ENCODE measurements at regions not wholly inside any gene's neighbourhood (a gene's known extent, or its start where the extent isn't known, plus 50 kb on each side); places are given as distances from the start of the nearest gene placed in this dataset.

GRCh38 chrX:15043538-15043937 lies 170.3 kb downstream of the MOSPD2 start (continued):
- no peak for TF ChIP-seq SIN3A (IDR thresholded peaks at IDR 0.05; ENCODE audit: borderline replicate concordance, low read depth, low read length)
- no peak for TF ChIP-seq EED (CRISPR knock-in tag; IDR thresholded peaks at IDR 0.05)
- TF ChIP-seq DMAP1 (CRISPR knock-in tag; IDR thresholded peaks at IDR 0.05) = no peak

- Histone ChIP-seq H3K79me2 (ENCODE audit: insufficient read depth, low read length) (no peaks in the 10 kb centered on the region), H3K4me1 (ENCODE audit: insufficient read depth, low read length) (no peaks in the 10 kb centered on the region), H3K36me3 (replicated peaks in 1 of 2; ENCODE audit: control insufficient read depth in 1 of 2, insufficient read depth in 2 of 2, low read length in 2 of 2) (no peaks in the 10 kb centered on the region), H3K27ac (ENCODE audit: extremely low read length, insufficient read depth, low read length) (no peak overlapping the region), H3K4me2 (ENCODE audit: low read depth, low read length) (no peak overlapping the region), H2AFZ (ENCODE audit: low read length) (no peak overlapping the region), H4K20me1 (ENCODE audit: insufficient read depth, low read length) (no peaks in the 10 kb centered on the region), H3K27me3 (ENCODE audit: control insufficient read depth in 1 of 2, insufficient read depth in 2 of 2, low read length in 2 of 2) (no peaks in the 10 kb centered on the region), H3K9me3 (ENCODE audit: low read length) (no peaks in the 10 kb centered on the region), H3K9ac (ENCODE audit: insufficient read depth, low read depth, low read length) (no peak overlapping the region), H3K4me3 (replicated peaks in 1 of 3; ENCODE audit: insufficient read depth in 1 of 3, low read depth in 2 of 3, low read length in 3 of 3) (no peak overlapping the region)
- ChIA-PET CTCF (ENCODE audit: low intra/inter-chr PET ratio, low total read pairs) (no interaction called here), POLR2A (no interaction called here)
- TF ChIP-seq ZNF430 (CRISPR knock-in tag; IDR thresholded peaks at IDR 0.05) = no peak
- TF ChIP-seq NFE2L1 (CRISPR knock-in tag; IDR thresholded peaks at IDR 0.05; ENCODE audit: borderline replicate concordance) = no peak
- no peak for TF ChIP-seq RFXANK (CRISPR knock-in tag; IDR thresholded peaks at IDR 0.05)
- no peak for TF ChIP-seq ERF (CRISPR knock-in tag; IDR thresholded peaks at IDR 0.05)
- no peak for TF ChIP-seq PRDM15 (CRISPR knock-in tag; IDR thresholded peaks at IDR 0.05)
- TF ChIP-seq ZKSCAN5 (CRISPR knock-in tag; IDR thresholded peaks at IDR 0.05) = no peak
- no peak for TF ChIP-seq ATF4 (CRISPR knock-in tag; IDR thresholded peaks at IDR 0.05)
- DNase-seq (ENCODE audit: low spot score) (no peak), FAIRE-seq (no peak), ATAC-seq (no peak)
- BruUV-seq (replicated peaks) = no TSS peak
- in situ Hi-C loops (cut with HindIII; ENCODE audit: extremely low pct_ligation_motif_present, low pct_unique_long_range_greater_than_20kb) = no loop called here
- intact Hi-C loops (cut with micrococcal nuclease; ENCODE audit: unreplicated experiment) = no loop called here
Observed at GRCh38 chrX:15033917-15034316, 160.7 kb downstream of the MOSPD2 start.

All from HepG2 (cell line).